ENCODE measurements at regions not wholly inside any gene's neighbourhood (a gene's known extent, or its start where the extent isn't known, plus 50 kb on each side); places are given as distances from the start of the nearest gene placed in this dataset.

GRCh38 chr18:8479789-8480188 lies 129.4 kb upstream of the RAB12 start:
- no peak overlapping the region for H3K27ac Mint-ChIP-seq
- DNase-seq (ENCODE audit: low spot score), result no peak
- H3K4me3 Mint-ChIP-seq, result no peak overlapping the region
- 0 out of 2 replicates have a peak, but pooled peaks cover 8% of the 10 kb centered on the region for H3K4me1 Mint-ChIP-seq
- H3K27me3 Mint-ChIP-seq (ENCODE audit: low read depth), result no peaks in the 10 kb centered on the region
- H3K36me3 Mint-ChIP-seq, result no peaks in the 10 kb centered on the region
- ChIA-PET POLR2A (no interaction called here), CTCF (interaction anchor here (0.8 to 3.4 kb wide), 19 partner anchors 11 to 913 kb away, joined by 3 to 63 read pairs (median 4); partner anchors contain the start of genes PTPRM and RAB12)
- TF ChIP-seq MLX (CRISPR knock-in tag; IDR thresholded peaks at IDR 0.05) (no peak), ATF1 (CRISPR knock-in tag; IDR thresholded peaks at IDR 0.05) (no peak), ARID4B (CRISPR knock-in tag; IDR thresholded peaks at IDR 0.05; ENCODE audit: borderline replicate concordance) (no peak), NFE2L1 (CRISPR knock-in tag; IDR thresholded peaks at IDR 0.05) (no peak), NFYB (CRISPR knock-in tag; conservative IDR thresholded peaks at IDR 0.05; ENCODE audit: low read depth) (no peak), NR1H2 (CRISPR knock-in tag; IDR thresholded peaks at IDR 0.05) (no peak), IRF2 (CRISPR knock-in tag; IDR thresholded peaks at IDR 0.05; ENCODE audit: borderline replicate concordance, low read depth) (no peak)
- TF ChIP-seq, protein P1, sequence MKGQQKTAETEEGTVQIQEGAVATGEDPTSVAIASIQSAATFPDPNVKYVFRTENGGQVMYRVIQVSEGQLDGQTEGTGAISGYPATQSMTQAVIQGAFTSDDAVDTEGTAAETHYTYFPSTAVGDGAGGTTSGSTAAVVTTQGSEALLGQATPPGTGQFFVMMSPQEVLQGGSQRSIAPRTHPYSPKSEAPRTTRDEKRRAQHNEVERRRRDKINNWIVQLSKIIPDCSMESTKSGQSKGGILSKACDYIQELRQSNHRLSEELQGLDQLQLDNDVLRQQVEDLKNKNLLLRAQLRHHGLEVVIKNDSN (CRISPR knock-in tag; IDR thresholded peaks at IDR 0.05), result no peak
- ATAC-seq, result no peak
- no peaks in the 10 kb centered on the region; the same call in 1 of the 2 replicates for H3K9me3 Mint-ChIP-seq

DNA sequence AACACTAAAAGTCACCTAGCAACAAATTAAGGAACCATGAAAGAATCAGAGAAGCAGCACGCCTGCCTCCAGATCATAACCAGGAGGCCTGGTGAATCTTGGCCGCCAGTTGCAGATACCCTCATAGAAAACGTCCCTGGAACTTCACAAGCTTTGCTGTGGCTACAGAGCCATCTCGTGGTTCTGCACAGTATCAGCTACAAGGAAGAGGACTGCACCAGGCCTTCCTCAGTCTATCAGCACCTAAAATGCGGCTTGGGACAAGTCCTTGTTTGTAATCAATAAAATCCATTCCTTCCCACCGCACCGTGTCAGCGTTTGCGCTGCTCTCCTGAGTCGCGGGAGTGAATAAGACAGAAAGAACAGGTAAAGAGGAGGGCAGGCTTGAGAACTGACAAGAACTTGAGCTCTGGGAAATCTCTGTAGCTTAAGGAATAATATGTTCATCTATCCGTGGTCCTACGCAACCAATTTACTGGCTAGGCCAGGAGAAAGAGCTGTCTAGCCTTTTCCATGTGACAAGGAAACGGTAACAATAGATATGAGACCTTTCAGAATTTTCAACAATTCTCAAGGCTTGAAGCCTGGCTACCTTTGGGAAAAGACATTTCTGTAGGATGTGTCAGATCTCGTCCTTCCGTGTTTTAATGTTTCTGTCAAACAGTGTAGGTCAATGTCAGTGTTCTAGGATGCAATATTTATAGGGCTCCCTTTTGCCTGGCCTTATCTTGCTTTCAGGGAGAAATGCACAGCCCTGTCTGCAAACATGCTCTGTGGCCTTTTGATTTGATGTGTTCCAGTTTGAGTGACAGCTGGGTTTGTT lies 128.5 kb upstream of the RAB12 start:
- ATAC-seq, result peak; percentile 76

GRCh38 chr18:8484951-8485350 lies 124.3 kb upstream of the RAB12 start:
- ATAC-seq (no peak), DNase-seq (ENCODE audit: low spot score) (no peak)
- Mint-ChIP-seq H3K36me3 (no peaks in the 10 kb centered on the region), H3K9me3 (peaks cover 4% of the 10 kb centered on the region), H3K4me1 (0 out of 2 replicates have a peak, but pooled peaks cover 4% of the 10 kb centered on the region), H3K4me3 (no peak overlapping the region), H3K27me3 (ENCODE audit: low read depth) (no peaks in the 10 kb centered on the region; the same call in 1 of the 2 replicates), H3K27ac (no peak overlapping the region)
- ChIA-PET POLR2A (no interaction called here), CTCF (no interaction called here)
- TF ChIP-seq STAT6 (CRISPR knock-in tag; conservative IDR thresholded peaks at IDR 0.05; ENCODE audit: low read depth) (no peak), CREB1 (CRISPR knock-in tag; IDR thresholded peaks at IDR 0.05) (no peak), ATF2 (CRISPR knock-in tag; IDR thresholded peaks at IDR 0.05; ENCODE audit: borderline replicate concordance, low read depth) (no peak), SP1 (CRISPR knock-in tag; conservative IDR thresholded peaks at IDR 0.05) (no peak), NFE2L1 (CRISPR knock-in tag; IDR thresholded peaks at IDR 0.05) (no peak)
- TF ChIP-seq, protein P2, sequence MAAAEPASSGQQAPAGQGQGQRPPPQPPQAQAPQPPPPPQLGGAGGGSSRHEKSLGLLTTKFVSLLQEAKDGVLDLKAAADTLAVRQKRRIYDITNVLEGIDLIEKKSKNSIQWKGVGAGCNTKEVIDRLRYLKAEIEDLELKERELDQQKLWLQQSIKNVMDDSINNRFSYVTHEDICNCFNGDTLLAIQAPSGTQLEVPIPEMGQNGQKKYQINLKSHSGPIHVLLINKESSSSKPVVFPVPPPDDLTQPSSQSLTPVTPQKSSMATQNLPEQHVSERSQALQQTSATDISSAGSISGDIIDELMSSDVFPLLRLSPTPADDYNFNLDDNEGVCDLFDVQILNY (CRISPR knock-in tag; IDR thresholded peaks at IDR 0.05), result no peak

More for the DNA sequence above, 128.5 kb upstream of the RAB12 start:
- Mint-ChIP-seq H3K36me3 (no peaks in the 10 kb centered on the region), H3K27me3 (ENCODE audit: low read depth) (no peaks in the 10 kb centered on the region; the same call in 1 of the 2 replicates), H3K9me3 (no peaks in the 10 kb centered on the region; the same call in 1 of the 2 replicates), H3K27ac (no peak overlapping the region), H3K4me1 (0 out of 2 replicates have a peak, but pooled peaks cover 8% of the 10 kb centered on the region), H3K4me3 (no peak overlapping the region)
- ChIA-PET CTCF (interaction anchor here (0.8 to 3.4 kb wide), 21 partner anchors 12 to 1208 kb away, joined by 3 to 63 read pairs (median 4); partner anchors contain the start of genes PTPRM and RAB12), POLR2A (no interaction called here)
- DNase-seq (ENCODE audit: low spot score), result peak; percentile 31
- no peak for TF ChIP-seq SMAD3 (CRISPR knock-in tag; IDR thresholded peaks at IDR 0.05; ENCODE audit: borderline replicate concordance)
- TF ChIP-seq, protein P1 (CRISPR knock-in tag; IDR thresholded peaks at IDR 0.05), result no peak
- TF ChIP-seq ESRRA (CRISPR knock-in tag; IDR thresholded peaks at IDR 0.05; ENCODE audit: borderline replicate concordance), result no peak
- TF ChIP-seq, protein P3, sequence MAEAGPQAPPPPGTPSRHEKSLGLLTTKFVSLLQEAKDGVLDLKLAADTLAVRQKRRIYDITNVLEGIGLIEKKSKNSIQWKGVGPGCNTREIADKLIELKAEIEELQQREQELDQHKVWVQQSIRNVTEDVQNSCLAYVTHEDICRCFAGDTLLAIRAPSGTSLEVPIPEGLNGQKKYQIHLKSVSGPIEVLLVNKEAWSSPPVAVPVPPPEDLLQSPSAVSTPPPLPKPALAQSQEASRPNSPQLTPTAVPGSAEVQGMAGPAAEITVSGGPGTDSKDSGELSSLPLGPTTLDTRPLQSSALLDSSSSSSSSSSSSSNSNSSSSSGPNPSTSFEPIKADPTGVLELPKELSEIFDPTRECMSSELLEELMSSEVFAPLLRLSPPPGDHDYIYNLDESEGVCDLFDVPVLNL (CRISPR knock-in tag; IDR thresholded peaks at IDR 0.05; ENCODE audit: borderline replicate concordance, low read depth), result no peak
- no peak for TF ChIP-seq ZNF317 (CRISPR knock-in tag; IDR thresholded peaks at IDR 0.05; ENCODE audit: borderline replicate concordance, low read depth)
